ENCODE measurements at regions not wholly inside any gene's neighbourhood (a gene's known extent, or its start where the extent isn't known, plus 50 kb on each side); places are given as distances from the start of the nearest gene placed in this dataset.

GRCh38 chr2:12432985-12433625 lies 283.6 kb upstream of the TRIB2 start:
- CTCF ChIA-PET, result interaction anchor here (0.5 to 0.6 kb wide), 2 partner anchors 124 to 297 kb away, joined by 3 to 6 read pairs; no protein-coding TSS in a partner anchor
- no peaks in the 10 kb centered on the region for H3K9me2 ChIP-seq (ENCODE audit: insufficient read depth)
- TF ChIP-seq CTCF (conservative IDR thresholded peaks at IDR 0.05) (no peak), EZH2 (IDR thresholded peaks at IDR 0.05; ENCODE audit: low read depth) (no peak)
- no peaks in the 10 kb centered on the region for H3K36me3 ChIP-seq (ENCODE audit: low read depth)
- DNase-seq, result no peak
- no peaks in the 10 kb centered on the region for H3F3A ChIP-seq (ENCODE audit: insufficient read depth, low read depth)
- H3K4me2 ChIP-seq, result no peak overlapping the region
- intact Hi-C loops (cut with micrococcal nuclease; ENCODE audit: unreplicated experiment), result no loop called here
- no peaks in the 10 kb centered on the region for H4K20me1 ChIP-seq (ENCODE audit: insufficient read depth)
- H2AFZ ChIP-seq, result no peak overlapping the region
- POLR2A ChIA-PET (ENCODE audit: unreplicated experiment), result no interaction called here
- no peak overlapping the region for H3K27ac ChIP-seq
- BruUV-seq (replicated peaks), result no TSS peak
- no peaks in the 10 kb centered on the region for H3K79me2 ChIP-seq (ENCODE audit: low read depth)
- no peak overlapping the region for H3K4me3 ChIP-seq
- no peaks in the 10 kb centered on the region for H3K27me3 ChIP-seq (ENCODE audit: insufficient read depth, low read depth)
- no peaks in the 10 kb centered on the region for H3K4me1 ChIP-seq (replicated peaks; ENCODE audit: insufficient read depth)
- H3K9me3 ChIP-seq (ENCODE audit: insufficient read depth, low read depth), result 0 out of 2 replicates have a peak, but pooled peaks cover 11% of the 10 kb centered on the region

GRCh38 chr2:12433626-12433990 lies 283.1 kb upstream of the TRIB2 start:
- H4K20me1 ChIP-seq (ENCODE audit: insufficient read depth), result no peaks in the 10 kb centered on the region
- intact Hi-C loops (cut with micrococcal nuclease; ENCODE audit: unreplicated experiment), result no loop called here
- no peaks in the 10 kb centered on the region for H3K36me3 ChIP-seq (ENCODE audit: low read depth)
- no peak overlapping the region for H3K27ac ChIP-seq
- TF ChIP-seq CTCF (conservative IDR thresholded peaks at IDR 0.05) (no peak), EZH2 (IDR thresholded peaks at IDR 0.05; ENCODE audit: low read depth) (no peak)
- H3K4me3 ChIP-seq, result no peak overlapping the region
- POLR2A ChIA-PET (ENCODE audit: unreplicated experiment), result interaction anchor here (0.6 kb wide), 1 partner anchor 152 kb away, joined by 10 read pairs; no protein-coding TSS in a partner anchor
- H3K9me2 ChIP-seq (ENCODE audit: insufficient read depth), result no peaks in the 10 kb centered on the region
- no peaks in the 10 kb centered on the region for H3K4me1 ChIP-seq (replicated peaks; ENCODE audit: insufficient read depth)
- H3K9me3 ChIP-seq (ENCODE audit: insufficient read depth, low read depth), result 0 out of 2 replicates have a peak, but pooled peaks cover 11% of the 10 kb centered on the region
- CTCF ChIA-PET, result interaction anchor here (0.6 kb wide), 1 partner anchor 298 kb away, joined by 6 read pairs; no protein-coding TSS in a partner anchor
- no TSS peak for BruUV-seq (replicated peaks)
- no peaks in the 10 kb centered on the region for H3K79me2 ChIP-seq (ENCODE audit: low read depth)
- H2AFZ ChIP-seq, result no peak overlapping the region
- no peaks in the 10 kb centered on the region for H3K27me3 ChIP-seq (ENCODE audit: insufficient read depth, low read depth)
- H3F3A ChIP-seq (ENCODE audit: insufficient read depth, low read depth), result no peaks in the 10 kb centered on the region
- no peak overlapping the region for H3K4me2 ChIP-seq
- no peak for DNase-seq

GRCh38 chr2:12434630-12435098 lies 282.1 kb upstream of the TRIB2 start:
- Histone ChIP-seq H3K9me3 (ENCODE audit: insufficient read depth, low read depth) (0 out of 2 replicates have a peak, but pooled peaks cover 11% of the 10 kb centered on the region), H4K20me1 (ENCODE audit: insufficient read depth) (no peaks in the 10 kb centered on the region), H3K4me2 (no peak overlapping the region), H3K4me1 (replicated peaks; ENCODE audit: insufficient read depth) (no peaks in the 10 kb centered on the region), H3K9me2 (ENCODE audit: insufficient read depth) (no peaks in the 10 kb centered on the region), H3K4me3 (no peak overlapping the region), H3K27ac (no peak overlapping the region), H3K79me2 (ENCODE audit: low read depth) (no peaks in the 10 kb centered on the region), H3K36me3 (ENCODE audit: low read depth) (no peaks in the 10 kb centered on the region), H3F3A (ENCODE audit: insufficient read depth, low read depth) (no peaks in the 10 kb centered on the region), H3K27me3 (ENCODE audit: insufficient read depth, low read depth) (no peaks in the 10 kb centered on the region), H2AFZ (no peak overlapping the region)
- no peak for DNase-seq
- intact Hi-C loops (cut with micrococcal nuclease; ENCODE audit: unreplicated experiment), result no loop called here
- ChIA-PET POLR2A (ENCODE audit: unreplicated experiment) (no interaction called here), CTCF (no interaction called here)
- TF ChIP-seq CTCF (conservative IDR thresholded peaks at IDR 0.05) (no peak), EZH2 (IDR thresholded peaks at IDR 0.05; ENCODE audit: low read depth) (no peak)
- no TSS peak for BruUV-seq (replicated peaks)
